Fibroblast of mammary gland (primary cell): ENCODE measurements at regions not wholly inside any gene's neighbourhood (a gene's known extent, or its start where the extent isn't known, plus 50 kb on each side); places are given as distances from the start of the nearest gene placed in this dataset.
A peak's percentile ranks its signal among the peaks of the same experiment; 100 is the strongest.

ENCODE experiments used
- DNase-seq: peaks from one replicate; pipeline ENCODE4 v3.0.0-alpha.2; 2010; ENCODE audit warnings: low read depth
- H3K4me3 ChIP-seq: 2 replicates; pipeline ENCODE4 v1.5.1; 2011; ENCODE audit warnings: low read depth, mild to moderate bottlenecking, low read length, moderate library complexity; ENCODE audit not compliant: control insufficient read depth
- TF ChIP-seq, protein P1 (sequence below): conservative IDR thresholded peaks from 2 replicates; pipeline ENCODE4 v1.5.1; 2011; ENCODE audit warnings: low read depth, low read length, inconsistent platforms; ENCODE audit not compliant: control insufficient read depth, insufficient read depth

DNA sequence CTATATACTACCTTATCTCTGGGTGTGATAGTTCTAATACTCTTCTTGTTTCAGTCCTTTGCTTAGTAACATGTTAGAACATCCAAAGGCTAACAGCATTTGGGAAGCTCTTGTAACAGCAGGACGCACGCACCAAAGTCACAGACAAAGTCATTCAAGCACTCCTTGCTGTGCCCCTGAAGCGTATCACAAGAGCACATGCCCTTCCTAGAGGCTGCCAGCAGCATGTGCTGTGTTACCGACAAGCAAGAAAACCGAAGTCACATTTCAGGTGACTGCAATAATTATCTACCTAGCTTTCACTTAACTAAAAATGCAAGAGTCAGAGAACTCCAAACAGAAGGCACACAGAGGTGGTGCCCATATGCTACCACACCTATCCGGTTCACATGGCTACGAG, 194.1 kb downstream of the KLF12 start:
- TF ChIP-seq, protein P1, sequence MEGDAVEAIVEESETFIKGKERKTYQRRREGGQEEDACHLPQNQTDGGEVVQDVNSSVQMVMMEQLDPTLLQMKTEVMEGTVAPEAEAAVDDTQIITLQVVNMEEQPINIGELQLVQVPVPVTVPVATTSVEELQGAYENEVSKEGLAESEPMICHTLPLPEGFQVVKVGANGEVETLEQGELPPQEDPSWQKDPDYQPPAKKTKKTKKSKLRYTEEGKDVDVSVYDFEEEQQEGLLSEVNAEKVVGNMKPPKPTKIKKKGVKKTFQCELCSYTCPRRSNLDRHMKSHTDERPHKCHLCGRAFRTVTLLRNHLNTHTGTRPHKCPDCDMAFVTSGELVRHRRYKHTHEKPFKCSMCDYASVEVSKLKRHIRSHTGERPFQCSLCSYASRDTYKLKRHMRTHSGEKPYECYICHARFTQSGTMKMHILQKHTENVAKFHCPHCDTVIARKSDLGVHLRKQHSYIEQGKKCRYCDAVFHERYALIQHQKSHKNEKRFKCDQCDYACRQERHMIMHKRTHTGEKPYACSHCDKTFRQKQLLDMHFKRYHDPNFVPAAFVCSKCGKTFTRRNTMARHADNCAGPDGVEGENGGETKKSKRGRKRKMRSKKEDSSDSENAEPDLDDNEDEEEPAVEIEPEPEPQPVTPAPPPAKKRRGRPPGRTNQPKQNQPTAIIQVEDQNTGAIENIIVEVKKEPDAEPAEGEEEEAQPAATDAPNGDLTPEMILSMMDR: no peak
- no peak for DNase-seq
- no peak overlapping the region for H3K4me3 ChIP-seq

DNA sequence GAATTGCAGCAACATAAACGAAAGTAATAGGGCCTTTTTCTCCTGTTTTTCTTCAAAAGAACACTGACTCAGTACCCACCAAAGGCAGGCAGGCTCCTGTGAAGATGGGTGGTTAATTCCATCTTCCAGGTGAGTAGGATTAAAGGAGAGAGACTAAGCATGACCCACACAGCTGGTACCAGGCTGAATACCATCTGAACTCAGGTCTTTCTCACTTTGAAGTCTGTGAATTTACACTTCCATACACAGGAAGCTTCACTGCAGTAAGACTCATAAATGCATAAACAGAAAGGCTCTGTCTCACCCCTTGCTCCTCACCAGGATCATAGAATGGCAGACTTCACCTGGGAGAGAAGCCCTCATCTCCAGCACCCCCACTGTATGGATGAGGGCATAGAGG, 194.6 kb downstream of the KLF12 start:
- DNase-seq: no peak
- TF ChIP-seq, protein P1: no peak
- H3K4me3 ChIP-seq: no peak overlapping the region

DNA sequence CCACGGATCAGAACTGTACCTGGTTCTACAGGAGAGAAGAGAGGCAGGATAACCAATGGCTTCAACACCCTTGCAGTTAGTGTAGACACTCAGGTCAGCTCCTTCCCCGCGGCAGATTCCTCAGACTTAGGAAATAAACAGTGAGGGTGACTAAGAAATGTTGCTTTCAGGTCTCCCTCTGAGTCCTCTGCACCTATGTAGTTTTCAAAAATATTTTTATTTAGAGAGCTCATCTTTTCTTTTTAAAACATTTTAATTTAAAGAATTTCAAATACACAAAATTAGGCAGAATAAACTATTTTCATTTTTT, 195.2 kb downstream of the KLF12 start:
- TF ChIP-seq, protein P1: no peak
- no peak overlapping the region for H3K4me3 ChIP-seq
- no peak for DNase-seq

DNA sequence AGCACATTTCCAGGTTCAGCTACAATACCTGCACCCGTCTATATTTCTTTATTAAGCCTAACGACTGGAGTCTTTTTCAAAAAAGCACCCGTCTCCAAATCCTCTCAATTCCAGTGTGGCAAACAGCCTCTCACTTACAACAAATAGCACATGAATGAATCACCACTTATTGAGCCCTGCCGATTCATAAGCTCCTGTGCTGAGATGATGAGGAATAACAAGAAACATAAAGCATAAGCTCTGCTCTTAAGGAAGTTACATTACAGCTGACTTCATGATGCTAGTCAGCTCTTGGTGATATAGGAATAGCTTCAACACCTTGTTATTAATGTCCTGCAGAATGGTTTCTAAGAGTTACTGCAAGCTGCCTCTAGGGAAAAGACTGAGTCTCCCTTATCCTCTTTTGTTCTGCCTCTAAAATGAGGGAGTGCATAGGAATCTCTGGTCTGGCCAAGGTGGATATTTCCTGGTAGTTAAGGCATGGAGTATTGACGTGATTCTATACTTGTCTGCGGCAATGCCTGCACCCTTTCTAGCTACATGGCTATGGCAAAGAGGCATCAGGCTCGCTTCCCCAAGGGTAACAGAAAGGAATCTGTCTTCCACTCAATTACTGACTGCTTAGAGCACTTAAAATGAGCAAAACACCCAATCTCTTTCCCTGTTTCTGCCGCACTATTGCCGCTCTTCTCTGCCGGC, 195.7 kb downstream of the KLF12 start:
- no peak overlapping the region for H3K4me3 ChIP-seq
- DNase-seq: peak; percentile 90
- TF ChIP-seq, protein P1: no peak

DNA sequence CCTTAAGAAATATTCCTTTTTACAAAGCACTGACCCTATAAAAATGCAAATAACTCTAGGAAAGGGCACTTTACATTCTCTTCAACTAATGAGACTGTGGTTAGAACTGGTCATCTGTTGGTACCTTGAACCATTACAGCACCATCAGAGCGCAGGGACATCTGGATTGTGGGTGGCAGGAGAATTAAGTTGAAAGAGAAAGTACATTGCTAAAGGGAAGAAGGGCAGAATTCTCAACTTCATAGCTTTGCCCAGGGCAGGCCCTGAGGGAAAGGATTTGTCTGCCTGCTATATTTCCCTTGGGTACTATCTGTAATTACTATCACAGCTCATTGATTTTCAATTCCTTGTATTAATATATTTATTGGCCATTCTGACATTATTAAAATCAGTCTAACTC, 196.8 kb downstream of the KLF12 start:
- no peak overlapping the region for H3K4me3 ChIP-seq
- TF ChIP-seq, protein P1: no peak
- DNase-seq: peak; percentile 16

DNA sequence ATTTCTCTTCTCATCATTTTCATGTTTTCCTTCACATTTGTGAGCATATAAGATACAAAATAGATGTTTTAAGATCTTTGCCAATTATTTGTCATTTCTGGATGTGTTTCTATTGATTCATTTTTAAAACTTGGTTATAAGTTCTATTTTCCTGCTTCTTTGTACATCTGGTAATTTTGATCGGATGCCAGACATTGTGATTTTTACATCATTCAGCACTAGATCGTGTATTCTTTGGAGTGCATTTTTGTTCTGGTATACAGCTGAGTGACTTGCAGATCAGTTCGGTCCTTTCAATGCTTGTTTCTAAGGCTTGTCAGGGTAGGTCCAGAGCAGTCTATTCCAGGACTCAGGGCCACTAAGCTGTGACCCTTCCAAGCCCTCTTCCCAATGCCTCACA, 198.2 kb downstream of the KLF12 start:
- peak; percentile 49 for DNase-seq
- H3K4me3 ChIP-seq: no peak overlapping the region
- TF ChIP-seq, protein P1: no peak

DNA sequence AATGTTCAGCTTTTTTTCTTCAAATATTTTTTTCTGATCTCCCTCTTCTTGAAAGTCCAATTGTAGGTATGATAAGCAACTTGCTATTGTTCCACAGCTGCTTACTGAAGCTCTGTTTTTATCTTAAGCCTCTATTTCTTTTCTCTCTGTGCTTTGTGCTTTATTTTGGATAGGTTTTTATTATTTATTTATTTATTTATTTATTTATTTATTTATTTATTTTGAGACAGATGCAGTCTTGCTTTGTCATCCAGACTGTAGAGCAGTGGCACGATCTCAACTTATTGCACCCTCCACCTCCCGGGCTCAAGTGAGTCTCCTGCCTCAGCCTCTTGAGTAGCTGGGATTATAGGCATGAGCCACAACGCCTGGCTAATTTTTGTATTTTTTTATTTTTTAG, 199.4 kb downstream of the KLF12 start:
- H3K4me3 ChIP-seq: no peak overlapping the region
- no peak for DNase-seq
- TF ChIP-seq, protein P1: no peak
